AG10803 (cell line): ENCODE measurements at regions not wholly inside any gene's neighbourhood (a gene's known extent, or its start where the extent isn't known, plus 50 kb on each side); places are given as distances from the start of the nearest gene placed in this dataset.

Experiments
- DNase-seq: peaks from one replicate; pipeline ENCODE4 v3.0.0; 2010; ENCODE audit warnings: low read depth
- H3K4me3 ChIP-seq: 2 replicates; pipeline ENCODE4 v1.5.1; 2011; ENCODE audit warnings: mild to moderate bottlenecking, low read length, control low read depth
- CTCF ChIP-seq: conservative IDR thresholded peaks from 2 replicates; pipeline ENCODE4 v1.5.1; 2011; ENCODE audit warnings: mild to moderate bottlenecking, low read length, control low read depth, inconsistent platforms

DNA sequence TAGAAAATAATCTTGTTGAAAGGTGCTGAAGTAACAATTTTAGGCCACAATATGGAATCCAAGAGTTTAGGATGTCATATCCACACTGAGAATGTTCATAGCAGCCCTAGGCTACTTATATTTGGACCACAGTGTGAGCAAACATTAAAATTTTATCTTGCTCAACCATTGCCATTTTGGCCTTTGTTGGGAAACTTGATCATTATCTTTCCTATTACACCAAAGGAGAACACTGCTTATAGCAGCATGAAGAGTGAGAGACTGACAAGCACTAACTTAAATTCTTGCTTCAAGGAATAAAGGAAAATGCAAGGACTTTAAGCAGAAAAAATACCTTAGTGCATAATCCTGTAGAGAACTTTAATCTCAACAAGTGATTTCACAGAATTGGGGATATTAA is 86.3 kb upstream of the LRRTM4 start:
- DNase-seq: no peak
- no peak for TF ChIP-seq CTCF
- no peak overlapping the region for H3K4me3 ChIP-seq

DNA sequence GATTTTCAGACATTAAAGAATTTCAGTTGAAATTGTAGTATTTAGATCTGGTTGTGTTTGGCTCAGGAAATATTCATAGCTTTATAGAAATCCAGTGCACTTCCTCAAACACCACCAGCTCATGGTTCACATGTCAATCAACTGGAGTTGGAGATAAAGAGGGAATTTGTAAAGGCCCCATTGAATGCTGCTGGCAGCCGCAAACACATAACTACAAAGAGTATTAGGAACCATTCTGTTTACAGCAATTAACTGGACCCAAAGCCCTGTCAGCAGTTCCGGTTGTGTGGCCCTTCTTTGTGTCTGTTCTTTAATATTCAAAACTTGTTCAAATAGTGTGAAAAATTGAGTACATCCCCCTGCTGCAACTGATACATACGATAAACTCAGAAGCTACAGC is 107.4 kb upstream of the LRRTM4 start:
- no peak for TF ChIP-seq CTCF
- H3K4me3 ChIP-seq: no peak overlapping the region
- DNase-seq: no peak

DNA sequence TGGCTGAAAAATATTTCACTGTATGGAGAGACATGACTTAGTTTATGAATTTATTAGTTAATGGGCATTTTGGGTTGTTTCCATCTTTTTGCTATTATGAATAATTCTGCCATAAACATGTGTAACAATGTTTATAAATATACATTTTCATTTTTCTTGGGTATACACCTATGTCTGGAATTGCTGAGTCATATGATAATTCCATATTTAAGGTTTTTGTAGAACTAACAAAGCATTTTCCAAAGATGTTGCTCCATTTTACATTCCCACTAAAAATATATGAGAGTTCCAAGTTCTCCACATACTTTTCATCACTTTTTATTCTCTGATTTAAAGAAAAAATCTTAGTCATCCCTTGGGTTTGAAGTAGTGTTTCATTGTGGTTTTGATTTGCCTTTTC is 108.8 kb upstream of the LRRTM4 start:
- no peak for DNase-seq
- no peak for TF ChIP-seq CTCF
- no peak overlapping the region for H3K4me3 ChIP-seq

- no peak overlapping the region for H3K4me3 ChIP-seq
- DNase-seq: no peak
- TF ChIP-seq CTCF: no peak
These were observed 111.4 kb upstream of the LRRTM4 start for GRCh38 chr2:77633601-77634000.

GRCh38 chr2:77640924-77641323 is 118.7 kb upstream of the LRRTM4 start:
- DNase-seq: no peak
- no peak for TF ChIP-seq CTCF
- no peak overlapping the region for H3K4me3 ChIP-seq

GRCh38 chr2:77642339-77642738 is 120.2 kb upstream of the LRRTM4 start:
- no peak overlapping the region for H3K4me3 ChIP-seq
- no peak for DNase-seq
- TF ChIP-seq CTCF: no peak

- H3K4me3 ChIP-seq: no peak overlapping the region
- TF ChIP-seq CTCF: no peak
- DNase-seq: no peak
These were observed 127.7 kb upstream of the LRRTM4 start for GRCh38 chr2:77649856-77650255.
